ENCODE measurements at regions not wholly inside any gene's neighbourhood (a gene's known extent, or its start where the extent isn't known, plus 50 kb on each side); places are given as distances from the start of the nearest gene placed in this dataset.

- Histone ChIP-seq H3K27me3 (ENCODE audit: insufficient read depth, low read length) (no peaks in the 10 kb centered on the region), H3K4me1 (ENCODE audit: insufficient read depth, low read length) (no peaks in the 10 kb centered on the region), H3K4me3 (ENCODE audit: low read length) (no peak overlapping the region), H3K36me3 (ENCODE audit: insufficient read depth, low read depth, low read length) (no peaks in the 10 kb centered on the region), H3K27ac (ENCODE audit: low read length) (no peak overlapping the region), H3K9me3 (ENCODE audit: insufficient read depth, low read depth, low read length) (no peaks in the 10 kb centered on the region), H3K9ac (ENCODE audit: low read depth, low read length) (no peak overlapping the region)
Observed at GRCh38 chr13:89937420-89937819, 1410.1 kb upstream of the MIR17HG start.

- no peak overlapping the region for H3K9ac ChIP-seq (ENCODE audit: low read depth, low read length)
- H3K27me3 ChIP-seq (ENCODE audit: insufficient read depth, low read length): no peaks in the 10 kb centered on the region
- H3K36me3 ChIP-seq (ENCODE audit: insufficient read depth, low read depth, low read length): no peaks in the 10 kb centered on the region
- no peaks in the 10 kb centered on the region for H3K4me1 ChIP-seq (ENCODE audit: insufficient read depth, low read length)
- no peak overlapping the region for H3K4me3 ChIP-seq (ENCODE audit: low read length)
- H3K9me3 ChIP-seq (ENCODE audit: insufficient read depth, low read depth, low read length): no peaks in the 10 kb centered on the region
- H3K27ac ChIP-seq (ENCODE audit: low read length): no peak overlapping the region
Observed at GRCh38 chr13:89940383-89940782, 1407.1 kb upstream of the MIR17HG start.

GRCh38 chr13:89943139-89943538 lies 1404.3 kb upstream of the MIR17HG start:
- Histone ChIP-seq H3K9me3 (ENCODE audit: insufficient read depth, low read depth, low read length) (no peaks in the 10 kb centered on the region), H3K27ac (ENCODE audit: low read length) (no peak overlapping the region), H3K36me3 (ENCODE audit: insufficient read depth, low read depth, low read length) (no peaks in the 10 kb centered on the region), H3K4me3 (ENCODE audit: low read length) (no peak overlapping the region), H3K9ac (ENCODE audit: low read depth, low read length) (no peak overlapping the region), H3K4me1 (ENCODE audit: insufficient read depth, low read length) (no peaks in the 10 kb centered on the region), H3K27me3 (ENCODE audit: insufficient read depth, low read length) (no peaks in the 10 kb centered on the region)

GRCh38 chr13:89950225-89950624 lies 1397.3 kb upstream of the MIR17HG start:
- Histone ChIP-seq H3K27me3 (ENCODE audit: insufficient read depth, low read length) (no peaks in the 10 kb centered on the region), H3K4me1 (ENCODE audit: insufficient read depth, low read length) (no peaks in the 10 kb centered on the region), H3K27ac (ENCODE audit: low read length) (no peak overlapping the region), H3K4me3 (ENCODE audit: low read length) (no peak overlapping the region), H3K9ac (ENCODE audit: low read depth, low read length) (no peak overlapping the region), H3K36me3 (ENCODE audit: insufficient read depth, low read depth, low read length) (no peaks in the 10 kb centered on the region), H3K9me3 (ENCODE audit: insufficient read depth, low read depth, low read length) (no peaks in the 10 kb centered on the region)

- no peak overlapping the region for H3K27ac ChIP-seq (ENCODE audit: low read length)
- no peaks in the 10 kb centered on the region for H3K36me3 ChIP-seq (ENCODE audit: insufficient read depth, low read depth, low read length)
- no peaks in the 10 kb centered on the region for H3K27me3 ChIP-seq (ENCODE audit: insufficient read depth, low read length)
Observed at GRCh38 chr13:89951341-89951740, 1396.1 kb upstream of the MIR17HG start.

GRCh38 chr13:89953581-89953980 lies 1393.9 kb upstream of the MIR17HG start:
- H3K4me3 ChIP-seq (ENCODE audit: low read length): no peak overlapping the region
- no peaks in the 10 kb centered on the region for H3K27me3 ChIP-seq (ENCODE audit: insufficient read depth, low read length)
- H3K4me1 ChIP-seq (ENCODE audit: insufficient read depth, low read length): no peaks in the 10 kb centered on the region
- no peak overlapping the region for H3K9ac ChIP-seq (ENCODE audit: low read depth, low read length)
- H3K9me3 ChIP-seq (ENCODE audit: insufficient read depth, low read depth, low read length): no peaks in the 10 kb centered on the region
- no peak overlapping the region for H3K27ac ChIP-seq (ENCODE audit: low read length)
- H3K36me3 ChIP-seq (ENCODE audit: insufficient read depth, low read depth, low read length): no peaks in the 10 kb centered on the region

More at GRCh38 chr13:89951341-89951740, 1396.1 kb upstream of the MIR17HG start:
- no peak overlapping the region for H3K4me3 ChIP-seq (ENCODE audit: low read length)
- no peak overlapping the region for H3K9ac ChIP-seq (ENCODE audit: low read depth, low read length)
- H3K9me3 ChIP-seq (ENCODE audit: insufficient read depth, low read depth, low read length): no peaks in the 10 kb centered on the region
- H3K4me1 ChIP-seq (ENCODE audit: insufficient read depth, low read length): no peaks in the 10 kb centered on the region

- Histone ChIP-seq H3K36me3 (ENCODE audit: insufficient read depth, low read depth, low read length) (no peaks in the 10 kb centered on the region), H3K27ac (ENCODE audit: low read length) (no peak overlapping the region), H3K4me1 (ENCODE audit: insufficient read depth, low read length) (no peaks in the 10 kb centered on the region), H3K9me3 (ENCODE audit: insufficient read depth, low read depth, low read length) (no peaks in the 10 kb centered on the region), H3K4me3 (ENCODE audit: low read length) (no peak overlapping the region), H3K9ac (ENCODE audit: low read depth, low read length) (no peak overlapping the region), H3K27me3 (ENCODE audit: insufficient read depth, low read length) (no peaks in the 10 kb centered on the region)
Observed at GRCh38 chr13:89955773-89956172, 1391.7 kb upstream of the MIR17HG start.

GRCh38 chr13:89959074-89959473 lies 1388.4 kb upstream of the MIR17HG start:
- Histone ChIP-seq H3K27me3 (ENCODE audit: insufficient read depth, low read length) (no peaks in the 10 kb centered on the region), H3K27ac (ENCODE audit: low read length) (no peak overlapping the region), H3K36me3 (ENCODE audit: insufficient read depth, low read depth, low read length) (no peaks in the 10 kb centered on the region), H3K9me3 (ENCODE audit: insufficient read depth, low read depth, low read length) (no peaks in the 10 kb centered on the region), H3K9ac (ENCODE audit: low read depth, low read length) (no peak overlapping the region), H3K4me1 (ENCODE audit: insufficient read depth, low read length) (no peaks in the 10 kb centered on the region), H3K4me3 (ENCODE audit: low read length) (no peak overlapping the region)

GRCh38 chr13:89965252-89965651 lies 1382.2 kb upstream of the MIR17HG start:
- Histone ChIP-seq H3K9ac (ENCODE audit: low read depth, low read length) (no peak overlapping the region), H3K4me1 (ENCODE audit: insufficient read depth, low read length) (no peaks in the 10 kb centered on the region), H3K27me3 (ENCODE audit: insufficient read depth, low read length) (peaks cover 8% of the 10 kb centered on the region; the same call in 1 of the 2 replicates), H3K27ac (ENCODE audit: low read length) (no peak overlapping the region), H3K4me3 (ENCODE audit: low read length) (no peak overlapping the region), H3K9me3 (ENCODE audit: insufficient read depth, low read depth, low read length) (no peaks in the 10 kb centered on the region), H3K36me3 (ENCODE audit: insufficient read depth, low read depth, low read length) (no peaks in the 10 kb centered on the region)

- Histone ChIP-seq H3K36me3 (ENCODE audit: insufficient read depth, low read depth, low read length) (no peaks in the 10 kb centered on the region), H3K27ac (ENCODE audit: low read length) (no peak overlapping the region), H3K9me3 (ENCODE audit: insufficient read depth, low read depth, low read length) (no peaks in the 10 kb centered on the region), H3K4me3 (ENCODE audit: low read length) (no peak overlapping the region), H3K27me3 (ENCODE audit: insufficient read depth, low read length) (peaks cover 8% of the 10 kb centered on the region; the same call in 1 of the 2 replicates), H3K4me1 (ENCODE audit: insufficient read depth, low read length) (no peaks in the 10 kb centered on the region), H3K9ac (ENCODE audit: low read depth, low read length) (no peak overlapping the region)
Observed at GRCh38 chr13:89966524-89966923, 1381.0 kb upstream of the MIR17HG start.

GRCh38 chr13:89967701-89968100 lies 1379.8 kb upstream of the MIR17HG start:
- no peak overlapping the region for H3K27ac ChIP-seq (ENCODE audit: low read length)
- H3K4me1 ChIP-seq (ENCODE audit: insufficient read depth, low read length): no peaks in the 10 kb centered on the region
- H3K27me3 ChIP-seq (ENCODE audit: insufficient read depth, low read length): peaks cover 8% of the 10 kb centered on the region; the same call in 1 of the 2 replicates
- no peak overlapping the region for H3K4me3 ChIP-seq (ENCODE audit: low read length)
- no peaks in the 10 kb centered on the region for H3K36me3 ChIP-seq (ENCODE audit: insufficient read depth, low read depth, low read length)
- no peaks in the 10 kb centered on the region for H3K9me3 ChIP-seq (ENCODE audit: insufficient read depth, low read depth, low read length)
- no peak overlapping the region for H3K9ac ChIP-seq (ENCODE audit: low read depth, low read length)

GRCh38 chr13:89968470-89968869 lies 1379.0 kb upstream of the MIR17HG start:
- H3K4me1 ChIP-seq (ENCODE audit: insufficient read depth, low read length): no peaks in the 10 kb centered on the region
- H3K27ac ChIP-seq (ENCODE audit: low read length): no peak overlapping the region
- no peaks in the 10 kb centered on the region for H3K36me3 ChIP-seq (ENCODE audit: insufficient read depth, low read depth, low read length)
- H3K9me3 ChIP-seq (ENCODE audit: insufficient read depth, low read depth, low read length): no peaks in the 10 kb centered on the region
- H3K27me3 ChIP-seq (ENCODE audit: insufficient read depth, low read length): peaks cover 8% of the 10 kb centered on the region; the same call in 1 of the 2 replicates
- no peak overlapping the region for H3K9ac ChIP-seq (ENCODE audit: low read depth, low read length)
- H3K4me3 ChIP-seq (ENCODE audit: low read length): no peak overlapping the region

GRCh38 chr13:89970353-89970709 lies 1377.2 kb upstream of the MIR17HG start:
- Histone ChIP-seq H3K4me3 (ENCODE audit: low read length) (no peak overlapping the region), H3K27me3 (ENCODE audit: insufficient read depth, low read length) (peaks cover 8% of the 10 kb centered on the region; the same call in 1 of the 2 replicates), H3K4me1 (ENCODE audit: insufficient read depth, low read length) (no peaks in the 10 kb centered on the region), H3K36me3 (ENCODE audit: insufficient read depth, low read depth, low read length) (no peaks in the 10 kb centered on the region), H3K27ac (ENCODE audit: low read length) (no peak overlapping the region), H3K9me3 (ENCODE audit: insufficient read depth, low read depth, low read length) (no peaks in the 10 kb centered on the region), H3K9ac (ENCODE audit: low read depth, low read length) (no peak overlapping the region)
